GM18502 (cell line): ENCODE measurements at regions not wholly inside any gene's neighbourhood (a gene's known extent, or its start where the extent isn't known, plus 50 kb on each side); places are given as distances from the start of the nearest gene placed in this dataset.
A peak's percentile ranks its signal among the peaks of the same experiment; 100 is the strongest.

ENCODE experiments used
- ATAC-seq: cut with Tn5 transposase; IDR thresholded peaks from one replicate; pipeline ENCODE4 v1.9.1; 2021; ENCODE audit warnings: mild to moderate bottlenecking; ENCODE audit not compliant: unreplicated experiment, poor library complexity

GRCh38 chr12:93126069-93126474 is 197.0 kb upstream of the EEA1 start:
- ATAC-seq, result peak; percentile 56

- ATAC-seq, result no peak
Measured at GRCh38 chr12:93127107-93127560, 198.0 kb upstream of the EEA1 start.

- no peak for ATAC-seq
Measured at GRCh38 chr12:93127582-93128331, 198.7 kb upstream of the EEA1 start.

GRCh38 chr12:93128332-93128707 is 199.2 kb upstream of the EEA1 start:
- no peak for ATAC-seq

- ATAC-seq, result no peak
Measured at GRCh38 chr12:93130366-93131054, 201.4 kb upstream of the EEA1 start.

GRCh38 chr12:93133361-93133760 is 204.3 kb upstream of the EEA1 start:
- no peak for ATAC-seq

- ATAC-seq, result no peak
Measured at GRCh38 chr12:93134175-93134890, 205.2 kb upstream of the EEA1 start.

- no peak for ATAC-seq
Measured at GRCh38 chr12:93134893-93135285, 205.8 kb upstream of the EEA1 start.

GRCh38 chr12:93135286-93136239 is 206.5 kb upstream of the EEA1 start:
- peak; percentile 32 for ATAC-seq

- no peak for ATAC-seq
Measured at GRCh38 chr12:93136253-93137055, 207.4 kb upstream of the EEA1 start.

- ATAC-seq, result no peak
Measured at GRCh38 chr12:93137656-93138612, 208.8 kb upstream of the EEA1 start.

- peak; percentile 64 for ATAC-seq
Measured at GRCh38 chr12:93139028-93139665, 210.1 kb upstream of the EEA1 start.

GRCh38 chr12:93140325-93140724 is 211.2 kb upstream of the EEA1 start:
- ATAC-seq, result no peak

GRCh38 chr12:93140801-93141200 is 211.7 kb upstream of the EEA1 start:
- no peak for ATAC-seq

- ATAC-seq, result no peak
Measured at GRCh38 chr12:93142881-93143280, 213.8 kb upstream of the EEA1 start.

GRCh38 chr12:93144109-93144508 is 215.0 kb upstream of the EEA1 start:
- no peak for ATAC-seq

GRCh38 chr12:93145086-93145485 is 216.0 kb upstream of the EEA1 start:
- no peak for ATAC-seq
